Stimulated activated CD8-positive, alpha-beta memory T cell treated with anti-CD3 and anti-CD28 coated beads, Interleukin-12 subunit alpha, Interleukin-12 subunit beta, amount 100 ng/mL, for 4 hours (primary cell): ENCODE measurements at regions not wholly inside any gene's neighbourhood (a gene's known extent, or its start where the extent isn't known, plus 50 kb on each side); places are given as distances from the start of the nearest gene placed in this dataset.

Source experiments
- DNase-seq: peaks from one replicate; pipeline ENCODE4 v3.0.0-alpha.2; 2020; ENCODE audit warnings: low read depth

DNA sequence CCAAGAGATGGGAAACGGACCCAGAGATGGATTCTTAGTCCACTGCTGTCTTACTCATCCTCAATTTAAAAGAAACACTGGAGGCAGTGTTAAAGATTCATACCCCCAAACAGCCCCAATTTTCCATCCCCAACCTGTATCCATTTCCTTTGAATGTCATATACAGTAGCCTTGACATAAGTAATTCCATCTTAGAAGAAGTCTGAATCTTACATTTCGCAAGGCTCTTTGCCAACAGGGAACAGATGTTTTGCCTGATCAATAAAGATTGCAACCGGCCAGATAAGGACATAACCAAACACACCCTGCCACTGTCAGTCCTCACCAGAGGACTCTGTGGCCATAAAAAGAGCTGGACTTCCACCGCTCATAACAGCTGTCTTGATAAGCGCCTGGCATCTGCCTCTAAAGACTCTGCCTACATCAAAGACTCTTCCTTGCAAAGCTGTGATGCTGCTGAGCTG lies 59.0 kb upstream of the MED9 start:
- no peak for DNase-seq

DNA sequence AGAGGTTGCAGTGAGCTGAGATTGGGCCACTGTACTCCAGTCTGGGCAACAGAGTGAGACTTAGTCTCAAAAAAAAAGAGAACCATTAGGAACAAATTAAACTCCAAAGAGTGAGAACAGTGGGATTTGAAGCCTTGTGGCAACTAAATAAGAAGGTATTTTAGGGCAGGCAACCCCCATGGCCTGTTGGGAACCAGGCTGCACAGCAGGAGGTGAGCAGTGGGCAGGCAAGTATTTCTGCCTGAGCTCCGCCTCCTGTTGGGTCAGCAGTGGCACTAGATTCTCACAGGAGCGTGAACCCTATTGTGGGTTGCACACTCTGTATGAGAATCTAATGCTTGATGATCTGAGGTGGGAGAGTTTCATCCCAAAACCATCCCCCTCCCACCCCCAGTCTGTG lies 57.6 kb upstream of the MED9 start:
- no peak for DNase-seq

GRCh38 chr17:17419631-17420030 lies 57.2 kb upstream of the MED9 start:
- DNase-seq: no peak

- no peak for DNase-seq
Measured at GRCh38 chr17:17420082-17420481, 56.7 kb upstream of the MED9 start.

DNA sequence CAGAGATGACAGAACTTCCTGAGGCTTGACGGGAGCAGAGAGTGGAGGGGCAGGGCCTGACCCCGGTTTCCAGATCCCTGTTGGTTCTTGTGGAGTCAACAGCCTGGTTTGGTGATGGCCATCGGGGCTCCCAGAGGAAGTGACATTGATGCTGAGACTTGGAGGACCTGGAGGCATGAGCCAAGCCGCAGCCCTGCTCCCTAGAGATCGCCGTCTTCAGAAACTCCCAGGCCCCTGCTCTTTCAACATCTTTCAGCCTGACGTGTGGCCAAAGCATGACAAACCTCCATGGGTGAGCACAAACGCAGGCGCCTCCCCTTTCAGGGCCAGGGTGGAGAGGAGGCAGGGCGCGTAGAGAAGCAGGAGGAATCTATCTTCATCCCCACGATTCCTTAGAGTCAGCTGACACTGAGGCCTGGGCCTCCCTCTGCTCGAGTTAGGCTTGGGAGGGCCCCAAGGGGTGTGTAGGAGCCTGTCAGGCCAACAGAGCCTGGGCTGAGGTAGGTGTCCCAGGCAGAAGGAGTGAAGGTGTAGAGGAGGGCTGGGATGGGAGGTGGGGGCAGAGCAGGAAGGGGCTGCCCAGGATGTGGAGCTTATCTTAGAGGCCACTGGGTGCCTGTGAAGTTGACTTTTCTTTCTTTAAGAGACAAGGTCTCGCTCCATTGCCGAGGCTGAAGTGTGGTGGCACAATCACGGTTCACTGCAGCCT lies 56.1 kb upstream of the MED9 start:
- no peak for DNase-seq

- no peak for DNase-seq
Measured at GRCh38 chr17:17421346-17422216, 55.2 kb upstream of the MED9 start.

DNA sequence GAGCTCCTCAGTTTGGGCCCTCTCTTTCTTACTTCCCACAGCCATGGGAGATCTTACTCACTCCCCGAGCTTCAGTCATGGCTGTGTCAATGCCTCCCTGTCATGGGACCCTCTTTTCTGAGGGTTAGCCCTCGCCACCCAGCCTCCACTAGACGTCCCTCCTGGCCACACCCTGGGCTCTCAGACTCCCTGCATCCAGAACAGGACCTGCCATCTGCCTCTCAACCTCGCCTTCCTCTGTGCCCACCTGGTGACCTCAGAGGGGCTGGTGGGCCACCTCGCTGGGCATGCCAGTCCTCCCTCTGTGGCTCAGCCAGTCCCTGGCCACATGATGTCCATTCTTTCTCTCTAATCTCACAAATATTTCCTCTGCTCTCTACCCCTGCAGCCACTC lies 54.6 kb upstream of the MED9 start:
- DNase-seq: no peak

GRCh38 chr17:17422641-17423040 lies 54.2 kb upstream of the MED9 start:
- DNase-seq: no peak

DNA sequence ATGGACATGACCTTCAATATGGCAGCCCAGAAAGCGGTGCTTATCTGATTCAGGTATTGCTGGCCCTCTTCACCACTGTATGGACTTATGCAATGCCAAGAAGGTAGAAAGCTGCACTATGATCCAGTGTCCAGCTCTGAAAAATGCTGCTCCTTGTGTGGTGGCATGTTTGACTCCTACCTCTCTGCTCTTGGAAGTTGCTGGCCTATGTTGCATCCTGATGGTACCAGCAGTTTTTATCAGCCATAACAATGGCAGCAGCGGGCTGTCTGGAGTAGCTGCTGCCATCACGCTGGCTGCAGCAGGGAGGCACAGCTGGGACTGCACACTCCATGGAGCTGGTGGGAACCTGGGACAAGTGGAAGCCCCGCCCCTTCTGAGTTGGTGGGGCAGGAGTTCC lies 53.1 kb upstream of the MED9 start:
- DNase-seq: no peak

DNA sequence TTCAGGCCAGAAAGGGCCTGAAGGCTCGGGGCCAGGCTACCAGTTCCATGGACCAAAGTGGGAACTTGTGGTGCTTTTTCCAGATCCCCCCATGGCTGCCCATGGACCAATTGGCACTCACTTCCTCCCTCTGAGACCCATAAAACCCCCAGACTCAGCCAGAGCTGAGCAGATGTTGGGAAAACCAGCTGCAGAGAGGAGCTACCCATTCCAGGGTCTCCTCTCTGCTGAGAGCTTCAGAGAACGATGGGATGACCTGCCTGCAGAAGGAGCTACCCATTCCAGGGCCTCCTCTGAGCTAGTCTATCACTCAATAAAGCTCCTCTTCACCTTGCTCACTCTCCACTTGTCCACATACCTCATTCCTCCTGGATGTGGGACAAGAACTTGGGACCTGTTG lies 52.2 kb upstream of the MED9 start:
- no peak for DNase-seq

GRCh38 chr17:17425005-17425404 lies 51.8 kb upstream of the MED9 start:
- DNase-seq: no peak

DNA sequence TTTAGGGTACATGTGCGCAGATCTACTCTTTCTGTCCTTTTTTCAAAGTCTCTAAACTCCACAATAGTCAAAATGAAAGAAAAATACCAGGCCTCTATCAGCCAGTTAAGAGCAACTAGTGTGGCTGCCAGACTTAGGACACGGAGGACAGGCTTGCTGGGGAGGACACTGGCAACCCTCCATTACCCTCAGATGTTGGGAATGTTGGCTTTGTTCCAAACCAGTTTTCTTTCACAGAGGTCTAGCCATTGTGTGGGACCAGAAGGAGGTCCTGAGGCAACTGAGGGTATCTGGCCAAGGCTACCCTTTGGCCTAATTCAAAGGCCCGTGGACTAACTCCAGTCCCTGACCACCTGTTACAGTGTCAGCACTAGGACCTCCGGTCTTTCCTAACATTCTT lies 51.2 kb upstream of the MED9 start:
- no peak for DNase-seq

DNA sequence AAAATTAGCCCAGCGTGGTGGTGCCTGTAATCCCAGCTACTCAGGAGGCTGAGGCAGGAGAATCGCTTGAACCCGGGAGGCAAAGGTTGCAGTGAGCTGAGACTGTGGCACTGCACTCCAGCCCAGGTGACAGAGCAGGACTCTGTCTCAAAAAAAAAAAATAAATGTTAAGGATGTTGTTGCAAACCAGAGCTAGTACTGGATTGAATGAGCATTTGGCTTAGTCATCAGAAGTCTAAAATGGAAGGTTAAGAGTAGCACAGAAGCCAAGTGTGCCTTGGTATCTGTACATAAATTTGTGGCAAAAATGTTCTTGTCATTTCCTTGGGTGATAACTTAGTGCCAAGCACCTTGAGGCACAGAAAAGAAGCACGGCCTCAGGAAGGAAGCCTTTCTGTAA lies 50.6 kb upstream of the MED9 start:
- no peak for DNase-seq
